GM21528 (cell line): ENCODE measurements at regions not wholly inside any gene's neighbourhood (a gene's known extent, or its start where the extent isn't known, plus 50 kb on each side); places are given as distances from the start of the nearest gene placed in this dataset.

Experiments used
- ATAC-seq: cut with Tn5 transposase; IDR thresholded peaks from one replicate; pipeline ENCODE4 v1.9.1; 2021; ENCODE audit warnings: mild to moderate bottlenecking, moderate library complexity; ENCODE audit not compliant: unreplicated experiment, low FRiP score

DNA sequence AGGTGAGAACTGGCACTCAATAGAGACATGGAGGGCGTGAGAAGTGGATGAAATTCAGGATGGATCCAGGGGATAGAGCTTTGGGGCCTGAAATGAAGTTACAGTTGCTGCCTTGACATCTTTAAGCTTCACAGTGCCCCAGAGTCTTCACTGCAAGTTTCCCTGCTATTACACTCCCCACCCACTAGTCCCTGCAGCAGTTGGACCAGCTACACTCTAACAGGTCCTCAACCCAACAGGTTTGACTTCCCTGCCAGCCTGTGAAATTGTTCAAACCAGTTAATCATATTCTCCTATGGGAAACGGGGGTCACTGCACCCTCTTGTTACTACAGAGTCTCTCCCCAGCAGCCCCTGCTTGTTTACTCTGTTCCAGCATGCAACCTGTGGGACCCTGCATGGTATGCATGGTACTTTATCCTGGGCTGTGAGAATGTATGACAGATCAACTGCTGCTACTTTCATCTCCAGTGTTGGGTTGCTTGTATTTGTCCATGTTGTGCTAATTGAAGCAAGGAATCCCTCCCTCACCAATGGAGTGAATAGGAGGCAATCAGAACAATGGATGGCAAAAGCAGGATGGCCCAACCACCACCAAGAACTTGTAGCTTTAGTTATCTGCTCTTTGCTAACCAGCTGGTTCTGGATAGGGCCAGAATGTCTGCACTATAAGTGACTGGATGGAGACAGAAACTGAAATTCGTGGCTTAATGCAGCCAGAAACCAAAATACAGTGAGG lies 314.2 kb downstream of the OLFM4 start:
- no peak for ATAC-seq

DNA sequence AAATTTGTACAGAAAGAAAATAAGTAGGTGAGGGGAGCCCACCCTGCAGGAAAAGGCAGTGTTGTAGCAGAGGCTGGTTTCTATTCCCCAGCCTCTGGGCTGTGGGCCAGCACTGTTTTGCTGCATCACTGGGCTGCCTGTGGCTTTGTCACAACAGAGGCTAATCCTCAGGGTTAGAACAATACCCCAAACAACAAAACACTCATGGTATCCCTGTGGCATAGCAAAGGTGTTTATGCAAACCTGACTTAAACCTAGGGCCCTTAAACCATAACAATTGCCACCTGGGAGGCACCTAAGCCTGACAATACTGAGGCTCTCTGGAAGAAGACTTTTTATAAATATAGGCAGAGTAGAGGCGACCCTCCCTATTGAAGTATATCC lies 314.7 kb downstream of the OLFM4 start:
- no peak for ATAC-seq

DNA sequence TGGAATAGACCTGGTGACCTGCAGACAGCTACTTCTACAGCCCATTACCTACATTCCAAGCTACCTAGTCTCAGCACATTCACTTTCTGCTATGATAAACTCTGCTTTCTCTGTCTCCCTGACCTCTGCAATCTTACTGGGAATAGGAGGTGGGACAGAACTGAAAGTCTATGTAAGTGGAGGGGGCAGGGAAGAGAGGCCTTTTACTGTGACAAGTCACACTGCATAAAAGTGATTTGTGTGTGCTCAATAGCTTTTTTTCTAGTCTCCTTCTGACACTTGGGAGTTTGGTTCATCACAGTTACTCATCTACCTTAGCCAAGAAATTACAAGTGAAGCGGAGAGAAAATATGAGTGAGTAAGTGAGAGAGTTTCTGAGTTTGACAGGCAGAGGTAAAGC lies 322.4 kb downstream of the OLFM4 start:
- ATAC-seq = no peak

DNA sequence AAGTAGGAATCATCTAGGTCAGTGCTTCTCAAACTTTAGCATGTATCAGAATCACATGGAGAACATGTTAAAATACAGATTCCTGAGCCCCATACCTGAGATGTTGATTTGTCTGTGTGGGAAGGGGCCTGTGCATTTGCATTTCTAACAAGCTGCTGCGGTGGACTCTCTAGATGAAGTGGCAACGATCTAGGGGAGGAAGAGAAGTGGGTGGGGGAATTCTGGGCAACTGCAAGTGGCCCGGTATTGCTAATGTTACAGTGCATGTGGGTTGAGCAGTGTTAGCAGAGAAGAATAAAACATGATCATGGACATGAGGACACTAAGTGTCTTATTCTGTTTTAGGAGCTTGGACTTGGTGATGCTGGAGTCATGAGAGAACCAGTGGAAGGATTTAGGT lies 329.0 kb downstream of the OLFM4 start:
- ATAC-seq = no peak

DNA sequence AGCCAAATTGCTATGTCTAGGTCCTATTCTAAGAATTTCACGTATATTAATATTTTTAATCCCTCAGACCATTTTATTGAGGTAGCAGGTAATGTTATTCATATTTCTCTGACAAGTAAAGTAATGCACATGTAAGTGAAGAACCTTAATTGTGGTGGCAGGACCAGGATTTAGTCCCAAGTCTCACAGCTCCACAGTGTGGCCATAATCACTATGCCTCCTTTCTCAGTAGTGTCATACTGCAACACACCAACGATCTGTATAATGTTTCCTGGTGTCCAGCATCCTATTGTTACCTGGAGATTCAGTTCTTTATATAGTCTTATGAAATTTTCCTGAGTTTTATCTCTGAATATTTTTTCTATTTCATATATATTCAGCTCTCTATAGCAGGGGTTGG lies 340.3 kb downstream of the OLFM4 start:
- no peak for ATAC-seq

DNA sequence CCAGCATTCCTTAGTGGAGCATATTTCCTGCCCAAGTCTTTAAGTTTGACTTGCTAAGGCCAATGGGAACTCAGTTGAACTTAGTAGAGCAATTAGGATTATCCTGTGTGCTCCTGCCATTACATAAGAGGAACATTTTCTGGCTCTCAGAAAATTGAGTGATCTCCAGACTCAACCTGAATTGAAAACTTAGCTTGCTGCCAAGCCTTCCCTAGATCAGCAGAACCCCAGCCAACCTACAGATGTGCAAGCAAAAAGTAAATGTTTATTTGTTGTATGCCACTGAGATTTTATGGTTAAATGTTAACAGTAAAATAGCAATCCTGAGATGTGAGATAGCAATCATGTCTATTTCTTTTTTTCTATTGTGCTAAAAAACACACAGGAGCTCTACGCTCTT lies 350.9 kb downstream of the OLFM4 start:
- ATAC-seq = no peak

DNA sequence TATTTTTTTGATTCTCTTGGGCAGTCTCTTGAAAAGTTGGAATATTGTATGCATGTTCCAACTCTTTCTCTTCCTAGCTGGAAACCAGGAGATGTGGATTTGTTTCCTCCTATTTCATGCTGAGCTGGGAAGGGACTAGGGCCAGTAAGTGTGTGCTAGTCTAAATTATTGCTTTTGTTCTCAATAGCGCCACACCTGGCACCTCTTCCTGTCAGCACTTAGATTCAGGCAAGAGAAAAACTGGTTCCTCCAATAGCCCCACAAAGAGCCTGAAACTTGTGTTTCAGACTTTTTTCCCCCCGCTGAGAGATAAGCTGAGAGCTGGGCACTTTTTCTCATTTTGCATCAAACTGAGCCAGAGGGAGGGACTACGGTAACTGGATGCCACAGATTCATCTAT lies 353.4 kb downstream of the OLFM4 start:
- ATAC-seq = no peak

DNA sequence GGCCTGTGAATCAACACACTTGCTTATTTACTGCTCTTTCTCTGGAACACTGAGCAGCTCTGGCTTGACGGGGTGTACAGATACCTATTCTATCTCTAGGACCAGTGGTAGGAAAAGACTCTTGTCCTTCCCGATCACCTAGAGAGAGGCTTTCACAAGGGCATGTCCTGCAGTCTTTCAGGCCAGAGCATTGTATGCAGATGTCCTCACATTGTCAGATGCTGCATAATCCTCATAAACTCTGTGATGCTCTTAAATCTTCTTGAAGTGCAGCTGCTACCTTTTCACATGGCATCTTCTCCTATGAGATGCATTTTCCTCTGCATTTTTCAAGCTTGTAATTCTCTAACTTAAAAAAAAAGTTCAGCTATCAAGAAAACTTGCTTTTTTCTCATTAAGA lies 369.4 kb downstream of the OLFM4 start:
- no peak for ATAC-seq

DNA sequence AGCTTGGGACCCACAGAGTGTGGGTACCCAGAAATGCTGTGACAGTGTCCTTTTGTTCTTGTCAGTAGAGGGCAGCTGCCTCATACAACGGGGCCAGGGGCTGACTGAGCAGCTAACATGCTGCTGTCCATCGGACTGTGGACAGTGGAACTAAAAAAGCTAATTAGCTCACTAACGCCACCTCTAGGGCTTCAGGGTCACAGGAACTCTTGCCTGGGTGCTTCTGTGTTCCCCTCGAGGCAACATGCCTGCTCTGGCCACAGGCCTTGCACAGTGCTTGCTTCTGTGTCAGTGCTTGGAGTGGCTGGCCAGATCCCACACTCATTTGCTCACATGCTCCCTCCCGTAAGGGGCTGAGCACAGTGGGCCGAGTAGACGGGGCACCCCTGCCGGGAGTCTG lies 377.0 kb downstream of the OLFM4 start:
- ATAC-seq = no peak

DNA sequence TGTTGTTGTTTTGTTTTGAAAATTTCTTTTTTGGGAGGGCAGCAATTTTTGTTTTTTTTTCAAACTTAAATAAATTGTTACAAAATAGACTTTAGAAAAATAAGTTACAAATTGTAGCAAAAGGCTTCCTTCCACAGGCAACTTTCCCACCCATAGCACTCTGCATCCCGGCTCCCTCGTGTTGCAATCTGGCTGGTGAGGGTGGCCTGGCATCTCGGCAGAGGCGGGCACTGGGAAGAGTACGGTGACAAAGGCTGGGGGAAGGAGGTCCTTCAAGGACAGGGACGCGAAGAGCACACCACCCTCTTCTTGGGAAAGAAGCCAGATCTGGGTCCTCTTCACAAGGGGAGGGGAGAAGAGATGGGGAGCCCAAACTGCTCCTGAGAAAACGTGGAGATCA lies 379.7 kb downstream of the OLFM4 start:
- ATAC-seq = no peak

DNA sequence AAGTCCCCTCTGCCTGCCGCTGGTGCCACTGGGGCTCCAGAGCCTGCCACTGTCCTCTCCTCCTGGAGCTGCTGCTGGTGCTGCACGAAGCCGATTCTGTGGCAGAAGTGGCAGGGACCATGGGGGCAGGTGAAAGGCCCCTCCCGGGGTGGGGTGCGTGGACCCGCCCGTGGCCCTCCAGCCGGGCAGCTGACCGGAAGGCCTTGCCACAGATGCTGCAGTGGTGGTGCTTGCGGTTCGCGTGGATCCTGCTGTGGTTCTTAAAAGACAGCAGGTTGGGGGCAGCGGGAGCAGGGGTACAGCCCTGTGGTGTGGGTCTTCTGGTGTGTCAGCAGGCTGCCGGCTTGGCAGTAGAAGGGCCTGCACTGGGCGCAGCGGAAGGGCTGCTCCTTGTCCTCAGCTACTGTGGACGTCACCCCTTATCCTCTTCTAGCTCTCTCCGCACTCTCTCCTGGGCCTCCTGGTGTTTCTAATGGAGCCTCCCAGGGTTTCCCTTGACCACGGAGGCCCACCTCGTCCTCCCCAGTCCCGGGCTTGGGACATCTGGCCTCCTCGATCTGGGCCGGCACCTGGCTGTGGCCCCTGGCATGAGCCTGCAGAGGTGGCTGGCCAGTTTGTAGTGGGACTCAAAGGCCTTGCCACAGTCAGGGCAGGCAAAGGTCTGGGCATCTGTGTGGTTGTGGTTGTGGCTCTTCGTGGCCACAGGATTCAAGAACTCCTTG lies 380.4 kb downstream of the OLFM4 start:
- ATAC-seq = no peak

DNA sequence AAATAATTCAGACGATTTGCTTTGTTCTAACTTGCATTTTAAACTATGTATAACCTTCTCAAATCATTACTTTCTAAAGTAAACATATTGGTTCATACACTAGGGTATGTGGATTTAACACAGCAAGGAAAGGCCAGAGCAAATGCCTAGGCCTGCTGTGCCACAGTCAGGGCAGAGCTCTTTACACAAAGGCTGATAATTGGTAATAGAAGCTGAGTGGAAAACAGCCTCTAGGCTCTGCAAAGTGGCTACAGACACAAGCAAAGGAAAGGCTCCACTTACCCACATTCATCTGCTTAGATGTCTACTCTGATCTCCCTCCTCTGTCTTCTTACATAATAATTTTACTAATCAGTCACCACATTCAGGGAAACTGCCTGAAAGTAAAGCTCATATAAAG lies 382.9 kb downstream of the OLFM4 start:
- ATAC-seq = no peak

DNA sequence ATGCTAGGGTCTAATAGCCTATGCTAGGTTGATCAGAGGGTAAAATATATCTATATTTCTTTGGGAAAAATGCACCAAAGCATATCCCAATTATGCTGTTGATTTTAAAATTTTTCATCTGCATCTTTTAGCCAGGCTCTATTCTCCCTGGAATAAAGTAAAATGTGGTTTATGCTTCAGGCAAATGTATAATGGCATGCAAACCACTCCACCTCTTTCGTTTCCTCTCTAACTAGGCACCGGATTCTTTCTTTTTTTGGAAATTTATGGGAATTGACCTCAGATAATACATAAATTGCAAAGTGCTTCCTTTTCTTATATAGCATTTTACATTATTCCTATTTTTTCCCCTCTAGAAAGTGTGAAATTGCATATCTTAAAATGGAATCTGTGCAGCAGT lies 386.5 kb downstream of the OLFM4 start:
- ATAC-seq = no peak

DNA sequence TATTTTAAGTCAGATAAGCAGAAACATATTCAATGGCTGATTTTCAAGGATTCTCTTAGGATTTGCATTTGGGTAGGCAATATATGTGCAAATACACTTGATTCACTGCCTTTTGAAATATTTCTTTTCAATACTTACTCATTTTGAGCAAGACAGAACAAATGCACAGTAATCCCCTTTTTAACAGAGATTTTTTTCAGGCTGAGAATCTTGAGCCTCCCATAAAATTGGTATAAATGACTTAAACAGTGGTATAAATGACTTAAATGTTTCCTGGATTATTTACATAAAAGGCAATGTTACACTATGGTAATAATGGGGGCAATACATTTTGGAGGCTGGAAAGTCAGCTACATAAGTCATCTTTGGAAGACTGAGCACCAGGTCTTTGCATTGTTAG lies 389.0 kb downstream of the OLFM4 start:
- ATAC-seq = no peak

DNA sequence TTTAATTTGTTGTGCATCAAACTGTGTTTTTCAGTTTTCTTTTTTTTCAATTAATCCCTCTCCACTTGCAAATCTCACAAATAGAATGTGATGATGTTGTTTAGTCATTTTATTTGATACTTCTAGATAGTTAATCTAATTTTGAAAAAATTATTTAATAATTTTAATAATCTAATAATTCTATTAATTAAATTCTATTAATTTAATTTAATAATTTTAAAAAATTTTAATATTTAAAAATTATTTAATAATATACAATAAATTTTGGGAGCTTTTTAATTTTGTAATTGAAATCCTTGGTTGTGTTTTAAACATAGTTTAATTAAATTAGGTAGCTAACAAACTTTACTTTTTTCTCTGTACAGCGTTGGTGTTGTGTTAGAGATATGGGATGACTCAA lies 393.8 kb downstream of the OLFM4 start:
- no peak for ATAC-seq

DNA sequence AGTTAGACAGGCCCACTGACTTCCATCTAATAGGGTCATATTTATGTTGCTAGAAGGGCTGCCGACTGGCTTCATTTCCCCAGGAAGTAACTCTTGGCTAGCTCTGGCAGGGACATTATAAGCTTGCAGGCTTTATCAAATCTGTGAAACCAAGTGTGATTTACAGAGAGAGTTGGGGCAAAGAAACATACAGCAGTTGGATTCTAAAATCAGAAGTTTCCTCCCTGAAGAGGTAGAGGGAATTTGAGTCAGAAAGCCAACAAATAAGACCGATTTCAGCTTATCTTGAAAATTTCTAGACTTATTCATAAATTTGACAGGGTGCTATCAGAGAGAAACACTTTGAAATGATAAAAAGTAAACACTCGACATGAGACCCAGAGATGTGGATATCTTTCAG lies 407.8 kb downstream of the OLFM4 start:
- no peak for ATAC-seq

DNA sequence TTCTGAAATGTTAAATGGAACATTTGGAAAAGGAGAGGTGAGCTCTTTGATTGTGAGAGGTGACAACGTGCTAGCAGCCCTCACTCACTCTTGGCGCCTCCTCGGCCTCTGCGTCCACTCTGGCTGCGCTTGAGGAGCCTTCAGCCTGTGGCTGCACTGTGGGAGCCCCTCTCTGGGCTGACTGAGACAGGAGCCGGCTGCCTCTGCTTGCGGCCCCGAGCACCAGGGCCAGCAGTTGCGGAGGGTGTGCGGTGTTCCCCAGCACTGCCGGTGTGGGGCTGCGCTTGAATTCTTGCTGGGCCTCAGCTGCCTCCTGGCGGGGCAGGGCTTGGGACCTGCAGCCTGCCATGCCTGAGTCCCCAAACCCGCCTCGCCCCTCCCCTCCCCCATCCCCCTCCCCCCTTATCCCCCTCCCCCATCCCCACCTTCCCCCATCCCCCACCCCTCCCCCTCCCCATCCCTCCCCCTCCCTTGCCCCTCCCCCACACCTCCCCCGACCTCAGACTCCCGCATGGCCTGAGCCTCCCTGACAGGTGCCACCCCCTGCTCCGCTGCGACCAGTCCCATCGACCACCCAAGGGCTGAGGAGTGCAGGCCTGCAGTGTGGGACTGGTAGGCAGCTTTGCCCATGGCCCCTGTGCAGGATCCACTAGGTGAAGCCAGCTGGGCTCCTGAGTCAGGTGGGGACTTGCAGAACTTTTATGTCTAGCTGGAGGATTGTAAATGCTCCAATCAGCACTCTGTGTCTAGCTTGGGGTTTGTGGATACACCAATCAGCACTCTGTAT lies 411.0 kb downstream of the OLFM4 start:
- ATAC-seq = no peak

DNA sequence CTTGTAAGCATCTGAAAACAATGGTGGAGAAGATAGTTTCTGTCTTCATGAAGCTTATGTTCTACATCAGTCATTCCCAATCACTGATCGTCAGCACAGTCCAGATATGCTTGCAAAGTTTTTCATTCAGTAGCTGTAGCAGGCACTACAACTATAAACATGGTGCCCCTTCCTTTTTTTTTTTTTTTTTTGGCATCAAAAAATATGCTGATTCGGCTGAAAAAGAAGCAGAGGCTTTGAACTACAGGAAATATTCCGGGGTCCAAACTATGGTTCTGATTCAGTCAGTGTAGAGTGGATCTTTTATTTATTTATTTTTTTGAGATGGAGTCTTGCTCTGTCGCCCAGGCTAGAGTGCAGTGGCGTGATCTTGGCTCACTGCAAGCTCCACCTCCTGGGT lies 414.4 kb downstream of the OLFM4 start:
- ATAC-seq = no peak

DNA sequence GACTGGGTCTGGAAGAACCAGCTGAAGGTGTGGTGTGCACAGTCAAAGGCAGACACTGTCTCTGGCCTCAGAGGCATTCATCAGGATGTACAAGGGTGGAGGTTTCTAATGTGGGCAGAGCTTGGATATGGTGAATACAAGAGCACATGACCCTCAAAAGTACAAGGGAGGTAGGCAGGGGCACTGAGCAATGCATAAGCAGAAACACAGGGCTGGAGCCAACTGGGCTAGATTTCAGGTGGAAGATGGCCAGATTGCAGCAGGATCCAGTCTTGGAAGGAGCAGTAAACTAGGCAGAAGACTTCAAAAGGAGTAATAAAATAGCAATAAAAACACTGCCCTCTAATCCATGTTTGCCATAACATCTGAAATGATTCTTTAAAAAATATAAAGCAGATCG lies 417.1 kb downstream of the OLFM4 start:
- no peak for ATAC-seq

DNA sequence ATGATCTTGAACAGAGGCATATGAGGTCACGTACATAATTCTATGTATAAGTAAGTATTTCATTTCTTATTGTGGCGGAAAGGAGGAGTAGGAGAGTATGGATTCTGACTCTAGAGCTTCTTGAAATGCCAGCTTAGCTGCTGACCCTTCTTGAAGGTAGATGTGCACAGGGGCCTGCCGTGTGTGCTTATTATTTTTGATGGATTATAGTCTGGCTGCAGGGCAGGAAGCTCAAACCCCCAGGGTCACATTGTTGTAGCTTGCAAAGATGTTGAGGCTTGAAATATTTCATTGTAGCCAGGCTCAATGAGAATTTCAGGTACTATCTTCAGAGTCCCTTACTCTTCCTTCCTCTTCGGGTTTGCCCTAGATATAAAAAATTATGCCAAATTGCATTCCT lies 418.8 kb downstream of the OLFM4 start:
- no peak for ATAC-seq

DNA sequence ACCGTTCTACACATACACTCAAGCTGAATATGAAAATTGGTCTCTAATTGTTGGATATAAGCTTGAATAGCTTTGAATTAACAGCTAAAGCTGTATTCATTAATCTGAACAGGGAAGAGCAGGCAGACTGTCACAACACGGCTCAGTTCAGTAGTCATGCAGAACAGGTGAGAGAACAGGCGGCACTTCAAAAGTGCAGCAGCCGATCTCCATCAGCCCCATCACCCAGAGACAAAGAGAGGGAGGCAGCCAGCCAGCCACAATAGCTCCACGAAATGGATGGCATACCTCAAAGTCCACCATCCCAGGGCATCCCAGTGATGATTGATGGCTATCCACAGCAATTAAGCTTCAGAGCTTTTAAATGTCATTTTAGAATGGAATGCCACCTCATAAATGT lies 419.2 kb downstream of the OLFM4 start:
- ATAC-seq = no peak
